GM12892 (cell line): ENCODE measurements at regions not wholly inside any gene's neighbourhood (a gene's known extent, or its start where the extent isn't known, plus 50 kb on each side); places are given as distances from the start of the nearest gene placed in this dataset.

Source experiments
- POLR2A ChIP-seq: IDR thresholded peaks from 2 replicates; pipeline ENCODE4 v1.6.1; 2011; ENCODE audit warnings: low read depth, low read length, control low read depth
- POLR2AphosphoS5 ChIP-seq: IDR thresholded peaks from 2 replicates; pipeline ENCODE4 v1.6.1; 2011; ENCODE audit warnings: low read depth, low read length, control low read depth

GRCh38 chr2:18750672-18751554 is 161.5 kb upstream of the NT5C1B start:
- TF ChIP-seq POLR2AphosphoS5 (no peak), POLR2A (no peak)
